GM23248 (cell line): ENCODE measurements at regions not wholly inside any gene's neighbourhood (a gene's known extent, or its start where the extent isn't known, plus 50 kb on each side); places are given as distances from the start of the nearest gene placed in this dataset.

Experiments
- DNase-seq: peaks from one replicate; pipeline ENCODE4 v3.0.0-alpha.2; 2015
- H2AFZ ChIP-seq: fragments of 200-600 bp; sonication (generic); 2 replicates; pipeline ENCODE4 v1.6.1; 2016; ENCODE audit warnings: antibody characterized with exemption
- H3F3A ChIP-seq: fragments of 200-600 bp; sonication (generic); 2 replicates; pipeline ENCODE4 v1.6.1; 2016; ENCODE audit warnings: mild to moderate bottlenecking, antibody characterized with exemption, mixed run types; ENCODE audit not compliant: insufficient read depth
- H3K27ac ChIP-seq: fragments of 200-600 bp; sonication (generic); 2 replicates; pipeline ENCODE4 v1.5.1; 2016; ENCODE audit warnings: mild to moderate bottlenecking
- H3K27me3 ChIP-seq: fragments of 200-600 bp; sonication (generic); replicated peaks from 2 replicates; pipeline ENCODE4 v1.6.1; 2016; ENCODE audit warnings: mild to moderate bottlenecking; ENCODE audit not compliant: insufficient read depth
- H3K36me3 ChIP-seq: fragments of 200-600 bp; sonication (generic); 2 replicates; pipeline ENCODE4 v1.6.1; 2016; ENCODE audit warnings: low read depth, mild to moderate bottlenecking
- H3K4me1 ChIP-seq: fragments of 200-600 bp; sonication (generic); 2 replicates; pipeline ENCODE4 v1.6.1; 2016; ENCODE audit warnings: mild to moderate bottlenecking; ENCODE audit not compliant: insufficient read depth
- H3K4me2 ChIP-seq: fragments of 200-600 bp; sonication (generic); one replicate; pipeline ENCODE4 v1.6.1; 2016; ENCODE audit warnings: mild to moderate bottlenecking; ENCODE audit not compliant: unreplicated experiment
- H3K4me3 ChIP-seq: fragments of 200-600 bp; sonication (generic); 2 replicates; pipeline ENCODE4 v1.5.1; 2016; ENCODE audit warnings: mild to moderate bottlenecking
- H3K79me2 ChIP-seq: fragments of 200-600 bp; sonication (generic); 2 replicates; pipeline ENCODE4 v1.6.1; 2016; ENCODE audit warnings: mild to moderate bottlenecking; ENCODE audit not compliant: insufficient read depth
- H3K9ac ChIP-seq: fragments of 200-600 bp; sonication (generic); 2 replicates; pipeline ENCODE4 v1.6.1; 2016; ENCODE audit warnings: mild to moderate bottlenecking
- H3K9me2 ChIP-seq: fragments of 200-600 bp; sonication (generic); 2 replicates; pipeline ENCODE4 v1.6.1; 2016; ENCODE audit warnings: mixed run types, mild to moderate bottlenecking, moderate library complexity; ENCODE audit not compliant: insufficient read depth
- H3K9me3 ChIP-seq: fragments of 200-600 bp; sonication (generic); one replicate; pipeline ENCODE4 v1.6.1; 2017; ENCODE audit warnings: low read depth
- H4K20me1 ChIP-seq: fragments of 200-600 bp; sonication (generic); 2 replicates; pipeline ENCODE4 v1.6.0; 2016; ENCODE audit not compliant: insufficient read depth
- EZH2 ChIP-seq: fragments of 200-600 bp; sonication (generic); IDR thresholded peaks from 2 replicates; pipeline ENCODE4 v1.6.1; 2018; ENCODE audit warnings: antibody characterized with exemption, mild to moderate bottlenecking; ENCODE audit not compliant: insufficient read depth, poor library complexity, severe bottlenecking
- EZH2phosphoT487 ChIP-seq: fragments of 200-600 bp; sonication (generic); IDR thresholded peaks from 2 replicates; pipeline ENCODE4 v1.6.1; 2018; ENCODE audit warnings: antibody characterized with exemption, moderate library complexity, mild to moderate bottlenecking, low read depth; ENCODE audit not compliant: insufficient read depth
- WGBS, 2 experiments: methylation state at CpG; one replicate each; pipeline ENCODE4 v1.1.6; 2015 to 2017; ENCODE audit warnings: low lambda C conversion rate in 2 of 2, low coverage in 1 of 2; ENCODE audit errors: missing lambda C conversion rate in 2 of 2; 5-methylcytosine and 5-hydroxymethylcytosine counted together
- in situ Hi-C: fragments of 300-500 bp; cut with MboI; formaldehyde crosslinking; loops from 2 replicates; pipeline ENCODE4 v1.15.0; 2020

DNA sequence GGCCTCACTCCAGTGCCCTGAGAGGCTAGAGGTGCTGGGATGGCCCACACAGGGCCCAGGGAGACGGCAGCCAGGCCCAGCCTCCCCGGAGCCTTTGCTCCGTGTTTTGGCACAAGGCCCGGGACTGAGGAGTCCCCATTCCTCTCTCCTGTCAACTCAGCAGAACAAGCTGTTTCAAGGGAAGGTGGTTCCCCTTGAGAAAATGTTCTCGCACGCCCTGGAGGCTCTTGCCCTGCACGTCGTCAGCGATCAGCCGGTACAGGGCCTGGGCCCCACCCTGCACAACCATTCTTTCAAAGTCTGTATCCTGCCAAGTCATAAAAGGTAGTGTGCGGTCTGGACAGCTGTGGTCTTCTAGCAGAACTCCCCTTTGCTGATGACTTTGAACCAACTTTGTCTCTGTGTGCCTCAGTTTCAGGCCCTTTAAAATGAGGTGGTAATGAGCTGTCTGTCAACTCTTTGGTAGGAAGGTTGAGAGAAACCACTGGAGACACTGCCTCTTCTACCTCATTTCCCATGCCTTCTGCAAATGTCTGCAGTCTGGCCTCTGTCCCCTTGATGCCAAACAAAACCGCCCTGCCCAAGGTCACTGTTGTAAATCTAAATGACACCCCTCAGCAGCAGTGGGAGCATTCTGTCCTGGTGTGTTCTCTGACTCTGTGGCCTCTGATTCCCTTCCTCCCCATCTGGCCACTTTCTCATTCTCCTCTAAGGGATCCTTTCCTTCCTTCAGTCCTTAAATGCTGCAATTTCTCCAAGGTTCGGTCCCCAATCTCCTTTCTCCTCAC lies 138.6 kb upstream of the JUN start:
- TF ChIP-seq EZH2 (no peak), EZH2phosphoT487 (no peak)
- H3F3A ChIP-seq: no peaks in the 10 kb centered on the region
- no peaks in the 10 kb centered on the region for H3K9me2 ChIP-seq
- H3K27me3 ChIP-seq: no peaks in the 10 kb centered on the region
- H4K20me1 ChIP-seq: no peaks in the 10 kb centered on the region
- H2AFZ ChIP-seq: no peak overlapping the region
- 66 to 75% methylated on average over 13 of the region's 13 CpGs for WGBS, 2 experiments
- H3K4me2 ChIP-seq: no peak overlapping the region
- no peaks in the 10 kb centered on the region for H3K36me3 ChIP-seq
- H3K9me3 ChIP-seq: no peaks in the 10 kb centered on the region
- H3K4me1 ChIP-seq: no peaks in the 10 kb centered on the region
- DNase-seq: no peak
- H3K4me3 ChIP-seq: no peak overlapping the region
- H3K79me2 ChIP-seq: no peaks in the 10 kb centered on the region
- no peak overlapping the region for H3K9ac ChIP-seq
- in situ Hi-C loops: no loop called here
- H3K27ac ChIP-seq: no peak overlapping the region

GRCh38 chr1:58923090-58923470 lies 139.2 kb upstream of the JUN start:
- Histone ChIP-seq H3K27me3 (no peaks in the 10 kb centered on the region), H3K27ac (no peak overlapping the region), H3K79me2 (no peaks in the 10 kb centered on the region), H3F3A (no peaks in the 10 kb centered on the region), H4K20me1 (no peaks in the 10 kb centered on the region), H3K9me3 (no peaks in the 10 kb centered on the region), H3K9ac (no peak overlapping the region), H3K9me2 (no peaks in the 10 kb centered on the region), H3K4me1 (no peaks in the 10 kb centered on the region), H3K4me3 (no peak overlapping the region), H3K4me2 (no peak overlapping the region), H3K36me3 (no peaks in the 10 kb centered on the region), H2AFZ (no peak overlapping the region)
- in situ Hi-C loops: no loop called here
- TF ChIP-seq EZH2phosphoT487 (no peak), EZH2 (no peak)
- DNase-seq: no peak
- 95 to 97% methylated on average over 3 of the region's 3 CpGs for WGBS, 2 experiments

- no peaks in the 10 kb centered on the region for H3F3A ChIP-seq
- DNase-seq: no peak
- no peaks in the 10 kb centered on the region for H3K9me3 ChIP-seq
- no peak overlapping the region for H3K9ac ChIP-seq
- no peak overlapping the region for H2AFZ ChIP-seq
- no peak overlapping the region for H3K4me2 ChIP-seq
- no peaks in the 10 kb centered on the region for H3K9me2 ChIP-seq
- H4K20me1 ChIP-seq: no peaks in the 10 kb centered on the region
- H3K79me2 ChIP-seq: no peaks in the 10 kb centered on the region
- no peaks in the 10 kb centered on the region for H3K4me1 ChIP-seq
- H3K27ac ChIP-seq: no peak overlapping the region
- no peak overlapping the region for H3K4me3 ChIP-seq
- in situ Hi-C loops: no loop called here
- no peaks in the 10 kb centered on the region for H3K36me3 ChIP-seq
- no peaks in the 10 kb centered on the region for H3K27me3 ChIP-seq
- TF ChIP-seq EZH2phosphoT487 (no peak), EZH2 (no peak)
Measured at GRCh38 chr1:58924016-58924565, 140.2 kb upstream of the JUN start.

DNA sequence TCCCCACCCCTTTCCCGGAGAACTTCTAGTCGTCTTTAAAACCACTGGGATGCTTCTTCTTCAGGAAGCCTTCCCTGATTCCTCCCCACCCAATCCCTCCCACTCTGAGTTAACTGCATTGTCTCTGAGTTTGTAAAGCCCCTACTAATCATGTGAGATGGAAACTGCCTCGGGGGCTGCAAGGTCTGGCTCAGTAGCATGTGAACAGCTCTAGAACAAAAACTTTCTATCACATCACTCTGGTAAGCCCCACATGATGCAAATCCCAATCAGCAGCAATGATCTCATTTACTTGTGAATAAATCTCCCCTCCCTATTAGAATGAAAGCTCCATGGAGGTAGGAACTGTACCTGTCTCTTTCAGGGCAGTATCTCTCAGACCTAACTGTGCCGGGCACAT lies 141.0 kb upstream of the JUN start:
- H3K9me2 ChIP-seq: no peaks in the 10 kb centered on the region
- no peaks in the 10 kb centered on the region for H3K36me3 ChIP-seq
- 0 out of 2 replicates have a peak, but pooled peaks cover 7% of the 10 kb centered on the region for H3K4me1 ChIP-seq
- no peak overlapping the region for H3K27ac ChIP-seq
- in situ Hi-C loops: no loop called here
- H3K4me3 ChIP-seq: no peak overlapping the region
- WGBS, 2 experiments: 82 to 88% methylated on average over 4 of the region's 4 CpGs
- H3K79me2 ChIP-seq: no peaks in the 10 kb centered on the region
- no peaks in the 10 kb centered on the region for H4K20me1 ChIP-seq
- no peak overlapping the region for H2AFZ ChIP-seq
- no peaks in the 10 kb centered on the region for H3F3A ChIP-seq
- no peaks in the 10 kb centered on the region for H3K27me3 ChIP-seq
- TF ChIP-seq EZH2 (no peak), EZH2phosphoT487 (no peak)
- no peaks in the 10 kb centered on the region for H3K9me3 ChIP-seq
- H3K4me2 ChIP-seq: no peak overlapping the region
- no peak for DNase-seq
- no peak overlapping the region for H3K9ac ChIP-seq

GRCh38 chr1:58925247-58925646 lies 141.4 kb upstream of the JUN start:
- DNase-seq: no peak
- Histone ChIP-seq H3K9me3 (no peaks in the 10 kb centered on the region), H3K36me3 (no peaks in the 10 kb centered on the region), H2AFZ (no peak overlapping the region), H3K9me2 (no peaks in the 10 kb centered on the region), H4K20me1 (no peaks in the 10 kb centered on the region), H3F3A (no peaks in the 10 kb centered on the region), H3K79me2 (no peaks in the 10 kb centered on the region), H3K27me3 (no peaks in the 10 kb centered on the region), H3K4me2 (no peak overlapping the region), H3K4me3 (no peak overlapping the region), H3K4me1 (0 out of 2 replicates have a peak, but pooled peaks cover 8% of the 10 kb centered on the region), H3K27ac (no peak overlapping the region), H3K9ac (no peak overlapping the region)
- TF ChIP-seq EZH2phosphoT487 (no peak), EZH2 (no peak)
- 94 to 95% methylated on average over 2 of the region's 2 CpGs for WGBS, 2 experiments
- in situ Hi-C loops: no loop called here
